WTC11 (cell line): ENCODE measurements at regions not wholly inside any gene's neighbourhood (a gene's known extent, or its start where the extent isn't known, plus 50 kb on each side); places are given as distances from the start of the nearest gene placed in this dataset.

Source experiments
- CTCF ChIP-seq: fragments of 200-600 bp; IDR thresholded peaks from 2 replicates; pipeline ENCODE4 v1.8.0; 2022; ENCODE audit warnings: antibody characterized with exemption
- RELA ChIP-seq: sonication (generic); formaldehyde crosslinking; IDR thresholded peaks from 2 replicates; pipeline ENCODE4 v1.8.1; 2022; ENCODE audit warnings: missing genetic modification reagents, mild to moderate bottlenecking, borderline replicate concordance
- TCF7 ChIP-seq: sonication (generic); formaldehyde crosslinking; IDR thresholded peaks from 2 replicates; pipeline ENCODE4 v1.8.0; 2022; ENCODE audit warnings: mild to moderate bottlenecking, low read depth, missing genetic modification reagents, moderate library complexity
- ZNF281 ChIP-seq: sonication (generic); formaldehyde crosslinking; IDR thresholded peaks from 2 replicates; pipeline ENCODE4 v1.8.0; 2023; ENCODE audit warnings: mild to moderate bottlenecking, missing genetic modification reagents

GRCh38 chr16:63907251-63907650 lies 1214.6 kb downstream of the CDH11 start:
- no peak for TF ChIP-seq TCF7
- no peak for TF ChIP-seq ZNF281 (CRISPR knock-in tag)
- no peak for TF ChIP-seq CTCF
- TF ChIP-seq RELA (CRISPR knock-in tag) = no peak
